ENCODE measurements at regions not wholly inside any gene's neighbourhood (a gene's known extent, or its start where the extent isn't known, plus 50 kb on each side); places are given as distances from the start of the nearest gene placed in this dataset.

DNA sequence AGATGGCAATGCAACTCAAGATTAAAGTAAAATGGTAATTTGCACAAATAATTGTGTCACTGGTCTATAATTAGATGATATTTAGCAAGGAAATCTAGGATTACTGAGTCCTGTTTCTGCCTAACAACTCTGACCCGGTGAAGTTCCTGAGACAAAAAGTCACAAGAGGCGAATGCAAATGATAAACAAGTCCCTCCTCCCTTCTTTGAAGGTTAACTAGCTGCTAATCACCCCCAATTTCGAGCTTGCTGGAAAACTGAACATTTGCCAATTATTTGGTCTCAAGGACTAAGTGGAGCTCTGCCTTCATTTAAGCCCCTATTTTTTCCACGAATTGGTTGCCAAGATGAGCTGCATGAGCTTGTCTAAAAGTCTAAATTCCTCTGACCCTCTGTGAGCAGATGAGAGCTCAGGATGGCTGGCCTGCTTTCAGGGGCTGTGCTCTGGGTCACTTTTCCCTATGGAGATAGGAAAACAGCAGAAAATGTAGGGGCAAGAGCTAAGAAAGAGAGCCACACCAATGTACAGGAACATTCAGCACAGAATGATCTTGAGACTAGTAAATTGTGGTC lies 127.3 kb downstream of the MBL2 start:
- TF ChIP-seq, protein P1, sequence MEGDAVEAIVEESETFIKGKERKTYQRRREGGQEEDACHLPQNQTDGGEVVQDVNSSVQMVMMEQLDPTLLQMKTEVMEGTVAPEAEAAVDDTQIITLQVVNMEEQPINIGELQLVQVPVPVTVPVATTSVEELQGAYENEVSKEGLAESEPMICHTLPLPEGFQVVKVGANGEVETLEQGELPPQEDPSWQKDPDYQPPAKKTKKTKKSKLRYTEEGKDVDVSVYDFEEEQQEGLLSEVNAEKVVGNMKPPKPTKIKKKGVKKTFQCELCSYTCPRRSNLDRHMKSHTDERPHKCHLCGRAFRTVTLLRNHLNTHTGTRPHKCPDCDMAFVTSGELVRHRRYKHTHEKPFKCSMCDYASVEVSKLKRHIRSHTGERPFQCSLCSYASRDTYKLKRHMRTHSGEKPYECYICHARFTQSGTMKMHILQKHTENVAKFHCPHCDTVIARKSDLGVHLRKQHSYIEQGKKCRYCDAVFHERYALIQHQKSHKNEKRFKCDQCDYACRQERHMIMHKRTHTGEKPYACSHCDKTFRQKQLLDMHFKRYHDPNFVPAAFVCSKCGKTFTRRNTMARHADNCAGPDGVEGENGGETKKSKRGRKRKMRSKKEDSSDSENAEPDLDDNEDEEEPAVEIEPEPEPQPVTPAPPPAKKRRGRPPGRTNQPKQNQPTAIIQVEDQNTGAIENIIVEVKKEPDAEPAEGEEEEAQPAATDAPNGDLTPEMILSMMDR (IDR thresholded peaks at IDR 0.05; ENCODE audit: low read depth, low read length, poor library complexity, severe bottlenecking), result no peak
- no peak for TF ChIP-seq EZH2phosphoT487 (IDR thresholded peaks at IDR 0.05; ENCODE audit: borderline replicate concordance, low read length)

Measured in DOHH2 (cell line).